ENCODE measurements at regions not wholly inside any gene's neighbourhood (a gene's known extent, or its start where the extent isn't known, plus 50 kb on each side); places are given as distances from the start of the nearest gene placed in this dataset.

- TF ChIP-seq, protein P1, sequence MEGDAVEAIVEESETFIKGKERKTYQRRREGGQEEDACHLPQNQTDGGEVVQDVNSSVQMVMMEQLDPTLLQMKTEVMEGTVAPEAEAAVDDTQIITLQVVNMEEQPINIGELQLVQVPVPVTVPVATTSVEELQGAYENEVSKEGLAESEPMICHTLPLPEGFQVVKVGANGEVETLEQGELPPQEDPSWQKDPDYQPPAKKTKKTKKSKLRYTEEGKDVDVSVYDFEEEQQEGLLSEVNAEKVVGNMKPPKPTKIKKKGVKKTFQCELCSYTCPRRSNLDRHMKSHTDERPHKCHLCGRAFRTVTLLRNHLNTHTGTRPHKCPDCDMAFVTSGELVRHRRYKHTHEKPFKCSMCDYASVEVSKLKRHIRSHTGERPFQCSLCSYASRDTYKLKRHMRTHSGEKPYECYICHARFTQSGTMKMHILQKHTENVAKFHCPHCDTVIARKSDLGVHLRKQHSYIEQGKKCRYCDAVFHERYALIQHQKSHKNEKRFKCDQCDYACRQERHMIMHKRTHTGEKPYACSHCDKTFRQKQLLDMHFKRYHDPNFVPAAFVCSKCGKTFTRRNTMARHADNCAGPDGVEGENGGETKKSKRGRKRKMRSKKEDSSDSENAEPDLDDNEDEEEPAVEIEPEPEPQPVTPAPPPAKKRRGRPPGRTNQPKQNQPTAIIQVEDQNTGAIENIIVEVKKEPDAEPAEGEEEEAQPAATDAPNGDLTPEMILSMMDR (conservative IDR thresholded peaks at IDR 0.05; ENCODE audit: low read depth, low read length), result no peak
- TF ChIP-seq EZH2 (IDR thresholded peaks at IDR 0.05; ENCODE audit: low read length, unreplicated experiment) (no peak), EZH2phosphoT487 (IDR thresholded peaks at IDR 0.05; ENCODE audit: borderline replicate concordance, low read length) (no peak)
Observed at GRCh38 chr4:12644261-12644660, 839.9 kb downstream of the RAB28 start.

All from PC-3 (cell line).